Heart left ventricle (tissue), 16 donors: ENCODE measurements at regions not wholly inside any gene's neighbourhood (a gene's known extent, or its start where the extent isn't known, plus 50 kb on each side); places are given as distances from the start of the nearest gene placed in this dataset.

ENCODE experiments used
- ATAC-seq, 4 donors: fragments of 200-7000 bp; cut with Tn5 transposase; one replicate each; pipeline ENCODE4 v1.9.1; 2020 to 2022; ENCODE audit warnings: moderate library complexity in 4 of 4, mild to moderate bottlenecking in 3 of 4, moderate number of reproducible peaks in 1 of 4
- DNase-seq, 5 donors: peaks; one replicate each; pipeline ENCODE4 v3.0.0-alpha.2; 2020
- H3K27ac ChIP-seq, 12 donors: fragments of 200-600 bp; sonication (generic) in 4 of 12; one replicate each; pipeline versions ENCODE4 v1.5.0 to v1.8.0; 2016 to 2022; ENCODE audit warnings: mild to moderate bottlenecking in 2 of 12
- H3K27me3 ChIP-seq, 9 donors: fragments of 200-600 bp; sonication (generic) in 2 of 9; one replicate each; pipeline versions ENCODE4 v1.5.1 to v1.8.0; 2016 to 2022; ENCODE audit warnings: mild to moderate bottlenecking in 3 of 9
- H3K36me3 ChIP-seq, 9 donors: fragments of 200-600 bp; sonication (generic) in 2 of 9; one replicate each; pipeline versions ENCODE4 v1.5.0 to v1.8.0; 2018 to 2022; ENCODE audit warnings: mild to moderate bottlenecking in 2 of 9
- H3K4me1 ChIP-seq, 12 donors: fragments of 200-600 bp; sonication (generic) in 4 of 12; one replicate each; pipeline versions ENCODE4 v1.5.0 to v1.8.0; 2016 to 2022; ENCODE audit warnings: mild to moderate bottlenecking in 3 of 12
- H3K4me3 ChIP-seq, 12 donors: fragments of 200-600 bp; sonication (generic) in 4 of 12; one replicate each; pipeline versions ENCODE4 v1.5.0 to v1.8.0; 2017 to 2022; ENCODE audit warnings: mild to moderate bottlenecking in 9 of 12, moderate library complexity in 4 of 12
- H3K9me3 ChIP-seq, 12 donors: fragments of 200-600 bp; sonication (generic) in 4 of 12; one replicate each; pipeline versions ENCODE4 v1.5.0 to v1.8.0; 2016 to 2022; ENCODE audit warnings: mild to moderate bottlenecking in 1 of 12
- CTCF ChIP-seq, 12 donors: fragments of 200-600 bp; sonication (generic) in 4 of 12; IDR thresholded peaks; one replicate each; pipeline versions ENCODE4 v1.5.0 to v1.8.0; 2018 to 2022; ENCODE audit warnings: antibody characterized with exemption in 12 of 12, mild to moderate bottlenecking in 5 of 12
- POLR2A ChIP-seq, 2 donors: fragments of 450-650 bp; IDR thresholded peaks; one replicate each; pipeline ENCODE4 v1.6.1; 2017; ENCODE audit warnings: antibody characterized with exemption in 2 of 2, mild to moderate bottlenecking in 2 of 2, moderate library complexity in 2 of 2
- whole genome bisulfite sequencing, 4 donors: extraction: QIAGEN DNeasy Blood & Tissue Kit in 2 of 4; methylation state at CpG; one replicate each; pipeline versions ENCODE4 v1.1.5 to v1.1.7; 2013 to 2018; 5-methylcytosine and 5-hydroxymethylcytosine counted together
- intact Hi-C, 10 donors: fragments of 100-400 bp; cut with DNase I; formaldehyde crosslinking; loops; one replicate each; pipeline versions ENCODE4 v1.11.1 to v1.14.2; 2022
- donor health status: ischemic (EF 13 %, LVEDD 7.1; RV severe dilation, severe dysfunction).
- donor health status: healthy with polysubstance abuse.
- donor health status: DM: no; HTN: yes; CAD: no.
- donor health status: DM: no; HTN: no; CAD: no.
- donor health status: ischemic (EF 25% LVEDD 6.9; RV normal size, moderate dysfunction).
- donor health status: ischemic (EF 25% LVEDD 5.7; RV mildly dilated, moderate dysfunction).
- donor health status: healthy.
- donor health status: DM: yes; HTN: yes; CAD: no.
- donor health status: ischemic (EF 35%, LVEDD 5.7; RV mildly dilated, moderate dysfunction).
- donor health status: nonischemic (EF 11% LVEDD 7.7; RV severe dilation, severe dysfunction).
- donor health status: DM: yes; HTN: yes; CAD: no.
- donor health status: PGD.
- donor health status: ischemic (EF 29% LVEDD 5.4; RV normal size, mild dysfunction).
- donor health status: nonischemic (EF 23%, LVEDD 6.1; RV moderate dilation, normal function).

DNA sequence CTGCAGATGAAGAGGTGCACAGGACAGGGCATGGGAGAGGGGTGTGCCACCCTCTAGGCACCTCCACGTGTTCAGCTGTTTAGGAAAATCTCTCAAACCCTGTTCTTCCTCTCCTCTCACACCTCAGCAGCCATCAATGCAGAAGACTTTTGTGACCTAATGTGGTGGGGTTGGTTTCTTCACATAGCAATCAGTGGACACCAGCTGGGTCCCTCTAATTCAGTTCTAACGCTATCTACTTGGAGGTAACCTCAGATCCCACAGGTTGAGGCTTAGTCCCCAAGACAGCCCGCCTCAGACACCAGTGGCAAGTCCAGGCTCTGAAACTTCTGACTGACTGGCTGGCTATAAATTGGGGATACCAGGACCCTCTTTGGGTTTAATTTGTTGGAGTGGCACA lies 69.9 kb upstream of the ANKRD10 start:
- H3K27ac ChIP-seq = no peak overlapping the region
- TF ChIP-seq POLR2A (IDR thresholded peaks at IDR 0.05) (no peak), CTCF (IDR thresholded peaks at IDR 0.05) (no peak)
- no peaks in the 10 kb centered on the region for H3K36me3 ChIP-seq
- H3K4me3 ChIP-seq = no peak overlapping the region
- no peaks in the 10 kb centered on the region for H3K9me3 ChIP-seq
- H3K4me1 ChIP-seq = peaks cover 0 to 4% (median 0%) of the 10 kb centered on the region in 12 donors
- intact Hi-C loops = no loop called here
- ATAC-seq (no peak), DNase-seq (no peak)
- peaks cover 0 to 3% (median 0%) of the 10 kb centered on the region in 9 donors for H3K27me3 ChIP-seq
- 66 to 82% (median 70%) methylated on average over 3 of the region's 3 CpGs for WGBS, 4 donors

DNA sequence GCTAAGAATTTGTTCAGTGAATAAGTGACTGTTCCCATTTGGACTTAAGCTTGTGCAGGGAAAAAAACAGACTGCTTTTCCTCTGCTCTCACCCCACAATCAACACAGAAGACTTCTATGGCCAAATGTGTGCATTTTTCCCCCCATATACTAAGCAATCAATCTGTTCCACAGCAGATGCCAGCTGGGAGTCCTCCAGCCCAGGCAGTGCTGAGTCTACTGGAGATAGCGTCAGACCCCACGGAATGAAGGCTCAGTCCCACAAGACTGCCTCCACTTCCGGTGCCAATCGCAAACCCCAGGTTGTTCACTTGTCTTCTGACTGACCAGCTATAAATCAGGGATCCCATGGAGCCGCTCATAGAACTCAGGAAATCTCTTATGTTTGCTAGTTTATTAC lies 69.5 kb upstream of the ANKRD10 start:
- peaks cover 0 to 4% (median 0%) of the 10 kb centered on the region in 12 donors for H3K4me1 ChIP-seq
- no peaks in the 10 kb centered on the region for H3K36me3 ChIP-seq
- peaks cover 0 to 3% (median 0%) of the 10 kb centered on the region in 9 donors for H3K27me3 ChIP-seq
- intact Hi-C loops = no loop called here
- TF ChIP-seq CTCF (IDR thresholded peaks at IDR 0.05) (no peak), POLR2A (IDR thresholded peaks at IDR 0.05) (no peak)
- H3K4me3 ChIP-seq = no peak overlapping the region
- DNase-seq (no peak), ATAC-seq (no peak)
- 67 to 78% (median 69%) methylated on average over 5 of the region's 5 CpGs for WGBS, 4 donors
- no peaks in the 10 kb centered on the region for H3K9me3 ChIP-seq
- H3K27ac ChIP-seq = no peak overlapping the region

DNA sequence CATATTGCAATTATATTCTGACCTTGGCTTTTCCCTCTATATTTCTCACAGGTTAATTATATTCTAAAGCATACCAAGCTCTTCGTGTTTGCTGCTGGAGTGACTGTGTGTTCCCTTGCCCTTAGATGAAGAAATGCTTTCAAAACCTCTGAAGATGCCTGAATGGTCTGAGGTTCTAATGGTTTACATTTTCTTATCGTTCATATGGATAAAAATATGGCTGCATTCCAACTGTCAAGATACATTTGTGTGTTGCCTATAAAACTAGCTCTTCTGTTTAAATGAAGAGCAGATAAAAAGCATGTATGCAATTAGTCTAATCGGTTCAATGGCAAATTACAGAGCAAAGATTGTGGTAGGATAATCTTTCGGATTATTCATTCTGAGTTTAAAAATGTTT lies 68.4 kb upstream of the ANKRD10 start:
- TF ChIP-seq POLR2A (IDR thresholded peaks at IDR 0.05) (no peak), CTCF (IDR thresholded peaks at IDR 0.05) (no peak)
- WGBS, 4 donors = 66 to 71% (median 69%) methylated on average over 4 of the region's 4 CpGs
- H3K4me1 ChIP-seq = peaks cover 0 to 4% (median 0%) of the 10 kb centered on the region in 12 donors
- no peaks in the 10 kb centered on the region for H3K9me3 ChIP-seq
- H3K27ac ChIP-seq = no peak overlapping the region
- no peaks in the 10 kb centered on the region for H3K36me3 ChIP-seq
- H3K27me3 ChIP-seq = peaks cover 0 to 3% (median 0%) of the 10 kb centered on the region in 9 donors
- no peak for ATAC-seq
- no peak for DNase-seq
- H3K4me3 ChIP-seq = no peak overlapping the region
- intact Hi-C loops = no loop called here

DNA sequence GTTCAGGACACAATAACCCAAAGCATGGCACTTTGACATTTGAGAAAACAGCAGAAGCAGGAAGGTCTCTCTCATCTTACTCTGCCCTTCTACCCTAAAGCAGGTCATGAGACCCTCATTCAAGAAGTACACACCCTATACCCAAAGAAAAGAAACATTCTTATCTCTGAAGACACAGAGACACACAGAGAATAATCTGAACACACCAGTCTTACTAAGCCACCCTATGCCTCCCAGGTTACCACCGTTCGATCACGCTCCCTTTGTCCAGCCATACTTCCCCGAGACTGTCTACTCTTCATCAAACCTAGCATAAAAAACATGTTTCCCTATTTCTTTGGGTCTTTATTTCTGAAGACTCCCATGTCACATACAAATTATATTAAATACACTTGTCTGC lies 66.5 kb upstream of the ANKRD10 start:
- Histone ChIP-seq H3K36me3 (no peaks in the 10 kb centered on the region), H3K4me3 (no peak overlapping the region), H3K27ac (no peak overlapping the region), H3K9me3 (peaks cover 0 to 4% (median 0%) of the 10 kb centered on the region in 12 donors), H3K27me3 (peaks cover 0 to 3% (median 0%) of the 10 kb centered on the region in 9 donors), H3K4me1 (peaks cover 0 to 4% (median 0%) of the 10 kb centered on the region in 12 donors)
- intact Hi-C loops = no loop called here
- ATAC-seq (no peak), DNase-seq (no peak)
- WGBS, 4 donors = 93 to 94% (median 94%) methylated on average over 4 of the region's 4 CpGs
- TF ChIP-seq POLR2A (IDR thresholded peaks at IDR 0.05) (no peak), CTCF (IDR thresholded peaks at IDR 0.05) (no peak)
